ENCODE measurements at regions not wholly inside any gene's neighbourhood (a gene's known extent, or its start where the extent isn't known, plus 50 kb on each side); places are given as distances from the start of the nearest gene placed in this dataset.
A peak's percentile ranks its signal among the peaks of the same experiment; 100 is the strongest.

GRCh38 chr3:150215616-150216015, 192.5 kb upstream of the TSC22D2 start:
- no peak for ATAC-seq

GRCh38 chr3:150213577-150213976, 194.5 kb upstream of the TSC22D2 start:
- ATAC-seq = no peak

- ATAC-seq = no peak
Observed at GRCh38 chr3:150210461-150211110, 197.5 kb upstream of the TSC22D2 start.

- ATAC-seq = no peak
Observed at GRCh38 chr3:150203273-150203672, 204.8 kb upstream of the TSC22D2 start.

- ATAC-seq = no peak
Observed at GRCh38 chr3:150202711-150203110, 205.4 kb upstream of the TSC22D2 start.

GRCh38 chr3:150194957-150195356, 213.1 kb upstream of the TSC22D2 start:
- no peak for ATAC-seq

GRCh38 chr3:150194513-150194912, 213.6 kb upstream of the TSC22D2 start:
- ATAC-seq = no peak

- no peak for ATAC-seq
Observed at GRCh38 chr3:150184426-150185071, 213.9 kb upstream of the PFN2 start.

- peak; percentile 44 to 76 for ATAC-seq
Observed at GRCh38 chr3:150183678-150184425, 213.2 kb upstream of the PFN2 start.

GRCh38 chr3:150180334-150180733, 209.6 kb upstream of the PFN2 start:
- ATAC-seq = no peak

- ATAC-seq = no peak
Observed at GRCh38 chr3:150179330-150179729, 208.6 kb upstream of the PFN2 start.

GRCh38 chr3:150177673-150178381, 207.1 kb upstream of the PFN2 start:
- ATAC-seq = no peak

GRCh38 chr3:150174179-150174578, 203.5 kb upstream of the PFN2 start:
- ATAC-seq = no peak

GRCh38 chr3:150172356-150172755, 201.7 kb upstream of the PFN2 start:
- ATAC-seq = no peak

- no peak for ATAC-seq
Observed at GRCh38 chr3:150170852-150171520, 200.3 kb upstream of the PFN2 start.

GRCh38 chr3:150169330-150169940, 198.7 kb upstream of the PFN2 start:
- no peak for ATAC-seq

- no peak for ATAC-seq
Observed at GRCh38 chr3:150168698-150169097, 198.0 kb upstream of the PFN2 start.

GRCh38 chr3:150165396-150166094, 194.8 kb upstream of the PFN2 start:
- ATAC-seq = no peak

GRCh38 chr3:150161011-150161410, 190.3 kb upstream of the PFN2 start:
- no peak for ATAC-seq

GRCh38 chr3:150158943-150159625, 188.4 kb upstream of the PFN2 start:
- no peak for ATAC-seq

- ATAC-seq = no peak
Observed at GRCh38 chr3:150152567-150152966, 181.9 kb upstream of the PFN2 start.

All from activated CD4-positive, CD25-positive, alpha-beta regulatory T cell treated with anti-CD3 and anti-CD28 coated beads, Interleukin-2, amount 50 U/mL, for 24 hours (primary cell).